Tibial nerve (tissue), 4 donors: ENCODE measurements at regions not wholly inside any gene's neighbourhood (a gene's known extent, or its start where the extent isn't known, plus 50 kb on each side); places are given as distances from the start of the nearest gene placed in this dataset.

Experiments
- EP300 ChIP-seq, 2 donors: sonication (generic); formaldehyde crosslinking; IDR thresholded peaks; one replicate each; pipeline ENCODE4 v1.6.1; 2017; ENCODE audit warnings: antibody characterized with exemption in 2 of 2, mild to moderate bottlenecking in 1 of 2
- POLR2A ChIP-seq, 2 donors: fragments of 450-650 bp; IDR thresholded peaks; one replicate each; pipeline ENCODE4 v1.6.1; 2017; ENCODE audit warnings: antibody characterized with exemption in 2 of 2, mild to moderate bottlenecking in 2 of 2, moderate library complexity in 2 of 2
- TF ChIP-seq, protein P1 (sequence below), 5 experiments: fragments of 200-600 bp in 3 of 5; fragments of 450-650 bp in 2 of 5; sonication (generic) in 3 of 5; IDR thresholded peaks; one replicate each; pipeline ENCODE4 v1.5.1; 2016 to 2019; ENCODE audit warnings: antibody characterized with exemption in 5 of 5, mild to moderate bottlenecking in 3 of 5, moderate library complexity in 2 of 5

DNA sequence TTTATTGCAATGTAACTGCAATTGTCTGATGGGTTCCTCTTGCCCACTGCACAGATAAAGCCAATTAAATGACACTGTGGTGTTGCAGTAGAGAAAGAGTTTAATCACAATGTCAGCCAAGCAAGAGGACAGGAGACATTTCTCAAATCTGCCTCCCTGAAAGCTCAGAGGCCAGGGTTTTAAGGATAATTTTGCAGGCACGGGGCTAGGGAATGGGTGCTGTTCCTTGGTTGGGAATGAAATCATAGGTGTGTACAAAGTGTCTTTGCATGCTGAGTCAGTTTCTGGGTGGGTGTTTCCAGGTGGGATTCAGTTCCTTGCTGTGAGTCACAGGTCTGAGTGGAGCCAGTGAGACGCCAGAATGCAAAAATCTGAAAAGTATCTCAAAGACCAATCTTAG lies 271.4 kb downstream of the DOK5 start:
- TF ChIP-seq POLR2A (IDR thresholded peaks at IDR 0.05) (no peak), EP300 (IDR thresholded peaks at IDR 0.05) (no peak)
- TF ChIP-seq, protein P1, sequence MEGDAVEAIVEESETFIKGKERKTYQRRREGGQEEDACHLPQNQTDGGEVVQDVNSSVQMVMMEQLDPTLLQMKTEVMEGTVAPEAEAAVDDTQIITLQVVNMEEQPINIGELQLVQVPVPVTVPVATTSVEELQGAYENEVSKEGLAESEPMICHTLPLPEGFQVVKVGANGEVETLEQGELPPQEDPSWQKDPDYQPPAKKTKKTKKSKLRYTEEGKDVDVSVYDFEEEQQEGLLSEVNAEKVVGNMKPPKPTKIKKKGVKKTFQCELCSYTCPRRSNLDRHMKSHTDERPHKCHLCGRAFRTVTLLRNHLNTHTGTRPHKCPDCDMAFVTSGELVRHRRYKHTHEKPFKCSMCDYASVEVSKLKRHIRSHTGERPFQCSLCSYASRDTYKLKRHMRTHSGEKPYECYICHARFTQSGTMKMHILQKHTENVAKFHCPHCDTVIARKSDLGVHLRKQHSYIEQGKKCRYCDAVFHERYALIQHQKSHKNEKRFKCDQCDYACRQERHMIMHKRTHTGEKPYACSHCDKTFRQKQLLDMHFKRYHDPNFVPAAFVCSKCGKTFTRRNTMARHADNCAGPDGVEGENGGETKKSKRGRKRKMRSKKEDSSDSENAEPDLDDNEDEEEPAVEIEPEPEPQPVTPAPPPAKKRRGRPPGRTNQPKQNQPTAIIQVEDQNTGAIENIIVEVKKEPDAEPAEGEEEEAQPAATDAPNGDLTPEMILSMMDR (IDR thresholded peaks at IDR 0.05) = no peak
